Endothelial cell (in vitro differentiated cells): ENCODE measurements at regions not wholly inside any gene's neighbourhood (a gene's known extent, or its start where the extent isn't known, plus 50 kb on each side); places are given as distances from the start of the nearest gene placed in this dataset.

Source experiments
- DNase-seq: peaks from one replicate; pipeline ENCODE4 v3.0.0; 2021; ENCODE audit warnings: low spot score
- H3K27ac Mint-ChIP-seq: one replicate; pipeline ENCODE4 v1.8.0; 2021; ENCODE audit warnings: mixed read lengths, inconsistent platforms; ENCODE audit not compliant: unreplicated experiment
- H3K27me3 Mint-ChIP-seq: one replicate; pipeline ENCODE4 v1.8.0; 2021; ENCODE audit warnings: mild to moderate bottlenecking, moderate library complexity, mixed read lengths, inconsistent platforms; ENCODE audit not compliant: unreplicated experiment
- H3K36me3 Mint-ChIP-seq: one replicate; pipeline ENCODE4 v1.8.0; 2021; ENCODE audit warnings: mild to moderate bottlenecking, low read depth, mixed read lengths, inconsistent platforms; ENCODE audit not compliant: unreplicated experiment
- H3K4me1 Mint-ChIP-seq: one replicate; pipeline ENCODE4 v1.8.0; 2021; ENCODE audit warnings: mild to moderate bottlenecking, mixed read lengths, inconsistent platforms; ENCODE audit not compliant: unreplicated experiment
- H3K4me3 Mint-ChIP-seq: one replicate; pipeline ENCODE4 v1.8.0; 2021; ENCODE audit warnings: mild to moderate bottlenecking, mixed read lengths, inconsistent platforms; ENCODE audit not compliant: unreplicated experiment
- H3K9me3 Mint-ChIP-seq: one replicate; pipeline ENCODE4 v1.8.0; 2021; ENCODE audit warnings: mixed read lengths, inconsistent platforms; ENCODE audit not compliant: unreplicated experiment
- CTCF ChIP-seq: fragments of 200-600 bp; sonication (generic); IDR thresholded peaks from one replicate; pipeline ENCODE4 v1.5.0; 2021; ENCODE audit warnings: antibody characterized with exemption; ENCODE audit not compliant: unreplicated experiment

DNA sequence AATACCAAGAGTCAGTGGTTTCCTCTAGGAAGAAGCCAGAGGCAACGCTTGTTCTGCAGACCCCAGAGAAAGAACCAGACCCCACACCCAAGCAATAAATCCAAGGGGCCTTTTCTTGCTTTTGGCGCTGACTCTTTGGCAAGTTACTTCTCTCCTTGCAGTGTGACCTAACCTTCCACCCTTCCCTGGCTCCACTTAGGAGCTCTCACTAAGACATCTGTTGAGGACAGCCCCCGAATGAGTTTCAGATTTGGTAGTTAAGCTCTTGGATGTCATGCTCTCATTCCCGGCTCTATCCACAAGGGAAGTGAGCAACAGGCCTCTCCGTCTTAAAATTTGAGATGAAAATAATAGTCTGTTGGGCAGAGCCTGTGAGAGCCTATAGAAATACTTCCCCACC is 50.6 kb upstream of the FAM204A start:
- no peak overlapping the region for H3K4me3 Mint-ChIP-seq
- peaks cover 6% of the 10 kb centered on the region for H3K4me1 Mint-ChIP-seq
- no peaks in the 10 kb centered on the region for H3K36me3 Mint-ChIP-seq
- no peak for TF ChIP-seq CTCF
- H3K27me3 Mint-ChIP-seq: no peaks in the 10 kb centered on the region
- H3K9me3 Mint-ChIP-seq: no peaks in the 10 kb centered on the region
- no peak overlapping the region for H3K27ac Mint-ChIP-seq
- no peak for DNase-seq
